ACHN (cell line): ENCODE measurements at regions not wholly inside any gene's neighbourhood (a gene's known extent, or its start where the extent isn't known, plus 50 kb on each side); places are given as distances from the start of the nearest gene placed in this dataset.

Source experiments
- DNase-seq: peaks from one replicate; pipeline ENCODE4 v3.0.0-alpha.2; 2015
- in situ Hi-C: cut with HindIII; loops from 2 replicates; pipeline ENCODE4 v1.10.0; 2017; ENCODE audit warnings: low sequenced_read_pairs, low pct_ligation_motif_present, low pct_unique_long_range_greater_than_20kb

DNA sequence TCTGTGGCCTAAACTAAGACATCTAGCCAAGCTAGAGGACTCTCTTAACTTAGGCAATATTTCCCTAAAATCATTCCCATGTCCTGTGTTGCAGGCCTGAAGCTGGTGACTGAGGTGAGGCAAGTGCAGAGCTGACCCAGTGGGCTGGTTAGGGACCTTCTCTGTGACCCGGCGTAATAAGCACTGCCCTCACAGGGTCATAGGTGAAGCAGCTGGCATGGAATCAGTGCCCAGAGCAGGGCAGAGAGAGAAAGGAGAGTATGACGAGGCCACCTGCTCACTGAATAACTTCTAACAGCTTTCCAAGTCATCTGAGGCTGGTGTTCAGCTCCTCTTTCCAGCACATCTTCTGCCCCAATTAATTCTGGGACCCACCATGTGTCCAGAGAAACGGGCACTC lies 197.0 kb downstream of the ANAPC1 start:
- in situ Hi-C loops = no loop called here
- DNase-seq = no peak

- no peak for DNase-seq
- in situ Hi-C loops = no loop called here
Observed at GRCh38 chr2:111687911-111688310, 196.1 kb downstream of the ANAPC1 start.

DNA sequence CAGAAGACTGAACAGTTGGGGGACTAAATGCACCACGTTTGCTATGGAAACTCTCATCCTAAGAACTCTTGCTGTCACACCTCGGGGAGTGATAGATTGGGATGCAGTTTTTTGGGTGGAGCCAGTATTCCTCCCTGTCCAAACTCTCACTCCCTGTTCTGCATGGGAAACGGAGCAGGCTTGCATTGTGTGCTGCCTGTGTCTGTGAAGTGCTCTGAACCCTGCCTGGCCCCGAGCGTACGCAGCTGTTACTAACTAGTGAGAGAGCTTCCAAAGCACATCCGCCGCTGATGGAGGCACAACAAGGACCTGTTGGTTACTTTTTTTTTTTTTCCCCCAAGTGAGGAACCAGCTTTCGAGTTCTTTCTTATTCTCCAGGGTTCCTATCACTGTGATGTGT lies 195.5 kb downstream of the ANAPC1 start:
- in situ Hi-C loops = no loop called here
- no peak for DNase-seq

GRCh38 chr2:111689174-111689573 lies 194.8 kb downstream of the ANAPC1 start:
- DNase-seq = no peak
- in situ Hi-C loops = no loop called here

GRCh38 chr2:111689941-111690340 lies 194.1 kb downstream of the ANAPC1 start:
- in situ Hi-C loops = no loop called here
- no peak for DNase-seq

DNA sequence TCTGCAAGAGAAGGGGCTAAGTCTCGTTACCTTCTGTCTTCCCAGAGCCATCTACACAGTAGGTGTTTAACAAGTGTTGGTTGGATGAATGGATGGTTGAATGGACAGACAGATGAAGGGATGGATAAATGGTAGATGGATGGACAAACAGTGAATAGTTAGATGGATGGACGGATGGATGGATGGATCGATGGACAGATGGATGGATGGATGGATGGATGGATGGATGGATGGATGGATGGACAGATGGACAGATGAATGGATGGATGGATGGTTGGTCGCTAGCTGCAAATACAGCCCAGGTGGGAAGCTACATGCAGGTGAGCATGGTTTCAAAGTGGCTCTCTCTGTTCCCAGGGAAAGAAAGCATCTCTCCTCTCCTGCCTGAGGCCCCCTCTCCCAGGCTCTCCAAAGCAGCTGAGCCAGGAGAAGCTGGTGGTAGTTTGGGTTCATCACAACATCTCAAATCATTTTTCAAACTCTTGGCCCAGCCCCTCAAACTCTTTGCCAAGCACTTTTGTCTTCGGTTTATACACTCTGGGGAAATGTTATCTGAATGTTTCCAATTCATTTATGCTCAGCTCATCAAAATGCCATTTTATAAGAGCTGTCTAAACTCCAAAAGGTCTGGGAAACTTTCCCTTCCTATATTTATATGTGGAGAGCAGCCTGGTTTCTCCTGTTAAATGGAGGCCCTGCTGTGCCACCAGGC lies 192.7 kb downstream of the ANAPC1 start:
- in situ Hi-C loops = no loop called here
- no peak for DNase-seq

GRCh38 chr2:111692311-111692710 lies 191.7 kb downstream of the ANAPC1 start:
- in situ Hi-C loops = no loop called here
- DNase-seq = no peak

GRCh38 chr2:111694700-111695101 lies 189.3 kb downstream of the ANAPC1 start:
- in situ Hi-C loops = no loop called here
- no peak for DNase-seq

DNA sequence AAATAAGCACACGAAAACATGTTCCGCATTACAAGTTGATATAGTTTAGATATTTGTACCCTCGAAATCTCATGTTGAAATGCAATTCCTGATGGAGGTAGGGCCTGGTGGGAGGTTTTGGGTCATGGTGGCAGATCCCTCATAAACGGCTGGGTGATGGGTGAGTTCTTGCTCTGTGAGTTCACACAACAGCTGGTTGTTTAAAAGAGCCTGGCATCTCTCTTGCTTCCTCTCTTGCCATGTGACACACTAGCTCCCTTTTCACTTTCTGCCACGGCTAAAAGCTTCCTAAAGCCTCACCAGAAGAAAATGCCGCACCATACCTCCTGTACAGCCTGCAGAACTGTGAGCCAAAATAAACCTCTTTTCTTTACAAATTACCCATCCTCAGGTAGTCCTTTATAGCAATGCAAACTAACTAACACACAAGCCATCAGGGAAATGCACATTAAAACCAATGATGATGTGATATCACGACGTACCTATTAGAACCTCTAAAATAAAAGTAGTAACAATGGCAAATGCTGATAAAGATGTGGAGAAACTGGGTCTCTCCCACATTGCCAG lies 188.5 kb downstream of the ANAPC1 start:
- in situ Hi-C loops = no loop called here
- no peak for DNase-seq

- in situ Hi-C loops = no loop called here
- no peak for DNase-seq
Observed at GRCh38 chr2:111696226-111696625, 187.8 kb downstream of the ANAPC1 start.

GRCh38 chr2:111697560-111697959 lies 186.4 kb downstream of the ANAPC1 start:
- in situ Hi-C loops = no loop called here
- no peak for DNase-seq

- in situ Hi-C loops = no loop called here
- DNase-seq = no peak
Observed at GRCh38 chr2:111698089-111698488, 185.9 kb downstream of the ANAPC1 start.

- in situ Hi-C loops = no loop called here
- DNase-seq = peak; percentile 99
Observed at GRCh38 chr2:111698743-111699554, 185.0 kb downstream of the ANAPC1 start.

DNA sequence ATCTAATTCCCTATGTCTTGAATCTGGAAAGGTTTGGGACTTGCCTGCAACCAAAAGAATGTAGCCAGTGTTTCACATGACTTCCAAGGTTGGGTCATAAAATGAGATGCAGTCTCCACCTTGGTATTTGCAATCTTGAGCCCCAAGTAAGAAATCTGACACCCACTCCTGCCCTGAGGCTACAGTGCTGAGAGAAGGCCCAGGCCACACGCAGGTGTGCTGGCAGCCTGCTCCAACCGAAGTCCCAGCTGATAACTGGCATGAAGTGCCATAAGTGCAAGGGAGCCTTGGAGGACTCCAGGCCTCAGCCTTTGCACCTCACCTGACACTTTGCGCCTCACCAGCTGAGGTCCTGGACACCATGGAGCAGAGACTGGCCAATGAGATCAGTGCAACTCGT lies 182.7 kb downstream of the ANAPC1 start:
- in situ Hi-C loops = no loop called here
- DNase-seq = no peak

- in situ Hi-C loops = no loop called here
- no peak for DNase-seq
Observed at GRCh38 chr2:111701798-111702118, 182.2 kb downstream of the ANAPC1 start.

DNA sequence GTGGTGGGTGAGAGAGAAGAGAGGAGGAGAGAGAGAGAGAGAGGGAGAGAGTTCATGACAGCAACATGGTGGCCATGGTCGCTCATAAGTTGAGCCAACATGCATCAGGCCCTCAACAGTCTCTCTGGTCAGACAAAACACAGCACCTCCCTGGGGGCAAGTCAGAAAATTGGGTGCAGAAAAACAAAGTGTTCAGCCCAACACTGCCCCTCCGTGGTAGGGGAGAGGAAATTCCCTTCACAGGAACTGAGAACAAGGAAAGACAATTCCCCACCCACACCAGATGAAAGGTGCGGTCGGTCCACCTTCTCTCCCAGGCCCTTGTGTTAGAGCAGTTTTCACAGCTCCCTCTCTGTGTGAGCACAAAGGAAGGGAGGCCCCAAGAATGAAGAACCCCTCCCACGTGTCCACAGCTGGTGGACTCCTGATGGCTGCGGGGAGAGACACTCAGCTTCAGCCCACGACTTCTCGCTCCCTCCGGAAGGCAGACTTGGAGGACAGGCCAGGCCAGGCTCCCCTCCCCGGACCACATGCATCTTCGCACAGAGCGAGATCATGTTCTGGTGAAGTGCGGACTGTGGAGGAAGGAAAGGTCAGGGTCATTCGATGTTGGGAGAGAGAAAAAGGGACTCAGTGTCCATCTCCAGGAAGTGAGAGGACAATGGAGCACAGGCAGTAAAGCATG lies 181.7 kb downstream of the ANAPC1 start:
- in situ Hi-C loops = no loop called here
- DNase-seq = peak; percentile 76

GRCh38 chr2:111702804-111703196 lies 181.2 kb downstream of the ANAPC1 start:
- DNase-seq = no peak
- in situ Hi-C loops = no loop called here

DNA sequence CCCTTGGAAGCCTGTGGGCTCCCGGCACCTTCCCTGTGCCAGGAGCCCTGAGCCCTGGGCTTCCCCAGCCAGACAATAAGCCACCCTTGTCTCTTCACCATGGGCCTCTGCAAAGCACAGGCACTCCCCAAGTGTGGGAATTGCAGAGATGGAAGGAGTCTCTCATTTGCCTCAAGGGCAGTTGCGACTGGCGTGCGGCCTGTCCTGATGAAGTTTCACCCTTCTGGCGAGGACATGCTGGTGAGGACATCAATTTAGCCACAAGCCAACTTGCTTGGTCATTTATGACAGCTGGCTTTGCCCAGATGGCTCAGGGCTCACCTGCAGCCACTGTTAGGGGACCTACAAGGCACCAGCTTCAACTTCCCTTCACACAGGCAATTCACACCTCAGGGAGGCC lies 180.2 kb downstream of the ANAPC1 start:
- in situ Hi-C loops = no loop called here
- no peak for DNase-seq

DNA sequence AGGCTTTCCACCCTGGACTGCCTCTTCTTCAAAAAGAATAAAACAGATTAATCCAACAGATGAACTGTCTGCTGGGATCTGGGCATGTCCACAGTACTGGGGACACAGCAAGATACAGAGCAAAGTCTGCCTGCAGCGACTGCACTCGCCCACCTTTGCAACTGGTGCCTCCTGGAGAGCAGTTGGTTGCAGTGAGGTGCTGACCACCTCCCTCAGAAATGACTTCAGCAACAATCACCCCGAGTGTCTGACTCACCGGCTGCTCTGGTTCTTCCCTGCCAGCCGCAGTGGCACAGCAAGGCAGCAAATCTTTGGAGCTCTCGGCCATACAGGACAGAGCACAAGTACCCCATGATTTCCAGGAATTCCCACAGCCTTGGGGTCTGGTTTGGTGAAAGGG lies 179.7 kb downstream of the ANAPC1 start:
- peak; percentile 89 for DNase-seq
- in situ Hi-C loops = no loop called here
